Stimulated activated memory B cell treated with anti-CD40 and anti-IgM and Interleukin-4, amounts not matched to agents 10 μg/mL and 1 μg/mL and 100 μg/mL, for 72 hours (primary cell): ENCODE measurements at regions not wholly inside any gene's neighbourhood (a gene's known extent, or its start where the extent isn't known, plus 50 kb on each side); places are given as distances from the start of the nearest gene placed in this dataset.
"Not testable (repeated sequence)": the region's sequence is repeated elsewhere in the genome, so short reads cannot be mapped to it uniquely, and the experiment has no call there.

Source experiments
- ATAC-seq: fragments of 150-1000 bp; cut with Tn5 transposase; 2 replicates; pipeline ENCODE4 v1.10.0; 2021
- H3K27ac Mint-ChIP-seq: one replicate; pipeline ENCODE4 v1.8.0; 2022; ENCODE audit warnings: mild to moderate bottlenecking, mixed read lengths
- H3K27me3 Mint-ChIP-seq: one replicate; pipeline ENCODE4 v1.8.0; 2022; ENCODE audit warnings: mixed read lengths
- H3K36me3 Mint-ChIP-seq: one replicate; pipeline ENCODE4 v1.8.0; 2022; ENCODE audit warnings: mixed read lengths
- H3K4me1 Mint-ChIP-seq: one replicate; pipeline ENCODE4 v1.8.0; 2022; ENCODE audit warnings: mixed read lengths
- H3K4me3 Mint-ChIP-seq: one replicate; pipeline ENCODE4 v1.8.0; 2022; ENCODE audit warnings: mild to moderate bottlenecking, moderate library complexity, mixed read lengths
- H3K9me3 Mint-ChIP-seq: one replicate; pipeline ENCODE4 v1.8.0; 2022; ENCODE audit warnings: mixed read lengths

- H3K9me3 Mint-ChIP-seq, H3K36me3 Mint-ChIP-seq, ATAC-seq, H3K4me3 Mint-ChIP-seq, H3K4me1 Mint-ChIP-seq, H3K27ac Mint-ChIP-seq: not testable (repeated sequence)
- peaks cover 21% of the 10 kb centered on the region for H3K27me3 Mint-ChIP-seq
Measured at GRCh38 chr11:3485737-3486136, 106.8 kb upstream of the ZNF195 start.

DNA sequence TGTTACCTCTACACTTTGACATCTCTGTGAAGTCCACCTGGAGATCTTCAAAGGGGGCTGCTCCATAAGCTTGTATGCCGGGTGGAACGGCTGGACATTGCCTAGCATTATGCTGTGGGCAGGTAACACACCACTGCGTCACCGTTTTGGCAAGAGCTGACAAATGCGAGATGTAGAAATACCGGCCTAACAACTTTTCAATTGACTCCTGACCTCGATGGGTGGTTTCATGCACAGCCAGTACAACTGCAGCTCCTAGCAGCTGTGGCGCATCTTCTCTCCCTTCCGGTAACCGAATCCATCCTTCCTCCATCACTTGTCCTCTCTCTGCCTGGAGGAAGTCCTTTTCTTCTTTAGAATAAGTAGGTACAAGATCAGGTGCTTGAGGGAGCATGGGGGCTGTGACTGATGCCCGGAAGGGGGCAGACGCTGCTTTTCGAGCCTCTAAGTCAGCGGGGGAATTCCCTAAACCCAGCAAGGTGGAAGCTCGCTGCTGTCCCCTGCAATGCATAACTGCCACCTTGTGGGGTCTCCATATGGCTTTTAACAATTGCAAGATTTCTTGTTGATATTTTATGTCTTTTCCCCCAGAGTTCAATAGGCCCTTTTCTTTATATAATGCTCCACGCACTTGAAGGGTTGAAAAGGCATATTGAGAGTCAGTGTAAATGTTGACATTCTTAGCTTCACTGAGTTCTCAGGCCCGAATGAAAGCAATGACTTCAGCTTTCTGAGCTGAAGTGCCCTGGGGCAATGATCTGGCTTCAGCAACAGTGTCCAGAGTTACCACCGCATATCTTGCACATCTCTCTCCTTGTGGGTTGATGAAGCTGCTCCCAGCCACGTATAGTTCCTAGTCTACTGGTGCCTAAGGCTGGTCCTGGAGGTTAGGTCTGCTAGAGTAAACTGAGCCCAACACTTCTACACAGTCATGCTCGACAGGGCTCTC lies 98.3 kb upstream of the ZNF195 start:
- not testable (repeated sequence) for H3K4me1 Mint-ChIP-seq, H3K4me3 Mint-ChIP-seq, H3K9me3 Mint-ChIP-seq, H3K36me3 Mint-ChIP-seq, ATAC-seq, H3K27ac Mint-ChIP-seq
- peaks cover 23% of the 10 kb centered on the region for H3K27me3 Mint-ChIP-seq

- H3K27me3 Mint-ChIP-seq = peaks cover 20% of the 10 kb centered on the region
- not testable (repeated sequence) for H3K4me1 Mint-ChIP-seq, H3K4me3 Mint-ChIP-seq, H3K36me3 Mint-ChIP-seq, ATAC-seq, H3K9me3 Mint-ChIP-seq, H3K27ac Mint-ChIP-seq
Measured at GRCh38 chr11:3476084-3476936, 97.4 kb upstream of the ZNF195 start.

DNA sequence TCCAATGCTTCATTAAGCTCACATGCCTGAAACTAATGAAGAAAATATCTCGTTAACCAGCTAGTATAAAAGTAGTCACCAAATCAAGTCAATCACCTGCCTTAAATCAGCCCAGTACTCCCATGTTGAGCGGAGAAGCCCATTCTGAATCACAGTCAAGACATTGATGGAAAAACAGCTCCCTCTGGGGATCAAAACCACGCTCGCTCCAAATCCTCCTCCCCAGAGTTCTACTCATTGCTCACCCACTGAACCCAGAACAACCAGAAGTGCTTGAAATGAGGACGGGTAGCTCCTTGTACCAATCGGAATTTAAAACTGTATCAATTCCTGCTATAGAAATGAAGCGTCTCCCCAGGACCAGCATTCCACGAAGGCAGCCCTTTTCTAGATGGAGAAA lies 90.0 kb upstream of the ZNF195 start:
- not testable (repeated sequence) for H3K36me3 Mint-ChIP-seq, H3K4me1 Mint-ChIP-seq, H3K4me3 Mint-ChIP-seq, H3K27ac Mint-ChIP-seq, ATAC-seq, H3K9me3 Mint-ChIP-seq
- peaks cover 47% of the 10 kb centered on the region for H3K27me3 Mint-ChIP-seq

DNA sequence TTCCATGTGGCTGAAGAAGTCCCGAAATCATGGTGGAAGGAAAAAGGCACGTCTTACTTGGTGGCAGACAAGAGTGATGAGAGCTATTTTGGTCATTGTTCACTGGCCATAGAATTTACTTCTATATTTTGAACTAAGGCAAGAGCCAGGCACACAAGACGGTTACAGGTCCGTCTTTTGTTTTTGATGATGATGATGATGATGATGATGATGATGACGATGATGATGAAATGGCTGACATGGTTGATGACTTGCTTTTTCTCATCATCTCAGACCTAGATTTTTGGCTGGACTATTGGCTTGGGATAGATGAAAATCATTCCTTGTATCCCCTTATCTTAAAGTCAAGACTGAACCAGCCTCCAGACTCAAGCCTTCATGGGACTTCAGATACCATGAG lies 88.7 kb upstream of the ZNF195 start:
- H3K27me3 Mint-ChIP-seq = peaks cover 39% of the 10 kb centered on the region
- not testable (repeated sequence) for H3K4me1 Mint-ChIP-seq, H3K9me3 Mint-ChIP-seq, ATAC-seq, H3K4me3 Mint-ChIP-seq, H3K27ac Mint-ChIP-seq, H3K36me3 Mint-ChIP-seq

DNA sequence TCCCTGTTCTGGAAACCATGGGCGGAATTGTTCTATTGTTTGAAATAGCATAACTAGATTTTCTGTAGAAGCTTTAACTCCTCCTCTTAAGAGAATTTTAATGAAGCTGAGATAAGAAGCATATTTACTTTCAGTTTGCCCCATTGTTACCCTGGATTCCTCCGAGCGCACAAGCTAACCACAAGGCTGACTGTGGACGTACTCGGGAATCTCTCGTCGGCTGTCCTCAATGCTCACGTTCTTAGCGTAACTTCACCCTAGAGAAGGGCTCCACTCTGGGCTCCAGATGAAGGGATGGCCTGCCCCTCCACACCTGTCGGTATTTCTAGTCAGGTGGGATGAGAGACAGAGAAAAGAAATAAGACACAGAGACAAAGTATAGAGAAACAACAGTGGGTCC lies 76.7 kb upstream of the ZNF195 start:
- not testable (repeated sequence) for ATAC-seq, H3K4me3 Mint-ChIP-seq, H3K9me3 Mint-ChIP-seq, H3K36me3 Mint-ChIP-seq, H3K27ac Mint-ChIP-seq
- Mint-ChIP-seq H3K4me1 (peaks cover 13% of the 10 kb centered on the region), H3K27me3 (peaks cover 38% of the 10 kb centered on the region)

- not testable (repeated sequence) for H3K36me3 Mint-ChIP-seq, ATAC-seq, H3K9me3 Mint-ChIP-seq, H3K4me3 Mint-ChIP-seq, H3K27ac Mint-ChIP-seq
- peaks cover 29% of the 10 kb centered on the region for H3K27me3 Mint-ChIP-seq
- H3K4me1 Mint-ChIP-seq = peaks cover 13% of the 10 kb centered on the region
Measured at GRCh38 chr11:3454844-3455243, 75.9 kb upstream of the ZNF195 start.

GRCh38 chr11:3453596-3454256 lies 74.8 kb upstream of the ZNF195 start:
- peaks cover 13% of the 10 kb centered on the region for H3K4me1 Mint-ChIP-seq
- not testable (repeated sequence) for H3K4me3 Mint-ChIP-seq, H3K36me3 Mint-ChIP-seq, H3K9me3 Mint-ChIP-seq, ATAC-seq, H3K27ac Mint-ChIP-seq
- H3K27me3 Mint-ChIP-seq = peaks cover 28% of the 10 kb centered on the region

- peaks cover 42% of the 10 kb centered on the region for H3K27me3 Mint-ChIP-seq
- H3K36me3 Mint-ChIP-seq, H3K4me3 Mint-ChIP-seq, H3K9me3 Mint-ChIP-seq, H3K27ac Mint-ChIP-seq, ATAC-seq: not testable (repeated sequence)
- H3K4me1 Mint-ChIP-seq = peaks cover 13% of the 10 kb centered on the region
Measured at GRCh38 chr11:3450822-3451221, 71.9 kb upstream of the ZNF195 start.

GRCh38 chr11:3445535-3445934 lies 66.6 kb upstream of the ZNF195 start:
- H3K9me3 Mint-ChIP-seq, H3K36me3 Mint-ChIP-seq, H3K4me1 Mint-ChIP-seq, ATAC-seq, H3K27ac Mint-ChIP-seq, H3K4me3 Mint-ChIP-seq: not testable (repeated sequence)
- H3K27me3 Mint-ChIP-seq = peaks cover 45% of the 10 kb centered on the region

GRCh38 chr11:3444420-3444744 lies 65.4 kb upstream of the ZNF195 start:
- not testable (repeated sequence) for H3K36me3 Mint-ChIP-seq, H3K9me3 Mint-ChIP-seq, H3K27ac Mint-ChIP-seq, H3K4me3 Mint-ChIP-seq, ATAC-seq, H3K4me1 Mint-ChIP-seq
- peaks cover 56% of the 10 kb centered on the region for H3K27me3 Mint-ChIP-seq

DNA sequence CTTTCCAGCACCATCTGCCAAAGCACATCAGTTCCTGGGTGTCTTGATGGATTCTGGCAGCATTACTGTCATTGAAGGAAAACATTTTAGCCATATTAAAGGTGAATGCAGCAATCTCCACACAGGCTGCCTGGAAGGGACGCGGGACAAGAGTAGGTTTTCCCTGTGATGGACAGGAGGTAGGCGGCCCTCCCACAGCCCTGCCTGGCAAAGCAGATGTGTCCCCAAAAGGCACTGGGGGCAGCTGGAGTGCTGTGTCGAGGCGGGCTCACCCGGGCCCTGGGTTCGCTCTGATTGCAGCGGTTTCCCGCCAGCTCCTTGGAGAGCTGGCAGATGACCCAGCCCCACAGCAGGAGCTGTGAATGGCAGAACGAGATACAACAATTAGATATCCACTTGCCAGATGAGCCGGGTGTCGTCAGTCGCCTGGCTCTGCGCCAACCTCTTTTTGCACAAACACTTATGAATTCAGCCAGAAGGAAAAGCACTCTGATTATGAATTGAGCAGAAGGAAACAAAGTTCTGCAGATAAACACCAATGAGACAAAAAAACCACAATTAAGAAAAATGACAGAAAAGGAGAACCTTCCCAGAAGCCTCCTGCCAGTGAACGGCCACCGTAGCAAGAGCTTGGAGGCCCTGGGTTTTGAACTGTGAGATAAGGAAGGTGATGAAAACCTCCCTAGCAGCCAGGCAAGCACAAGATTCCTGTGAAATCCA lies 64.9 kb upstream of the ZNF195 start:
- H3K9me3 Mint-ChIP-seq, H3K4me1 Mint-ChIP-seq, ATAC-seq, H3K4me3 Mint-ChIP-seq, H3K27ac Mint-ChIP-seq, H3K36me3 Mint-ChIP-seq: not testable (repeated sequence)
- peaks cover 61% of the 10 kb centered on the region for H3K27me3 Mint-ChIP-seq

DNA sequence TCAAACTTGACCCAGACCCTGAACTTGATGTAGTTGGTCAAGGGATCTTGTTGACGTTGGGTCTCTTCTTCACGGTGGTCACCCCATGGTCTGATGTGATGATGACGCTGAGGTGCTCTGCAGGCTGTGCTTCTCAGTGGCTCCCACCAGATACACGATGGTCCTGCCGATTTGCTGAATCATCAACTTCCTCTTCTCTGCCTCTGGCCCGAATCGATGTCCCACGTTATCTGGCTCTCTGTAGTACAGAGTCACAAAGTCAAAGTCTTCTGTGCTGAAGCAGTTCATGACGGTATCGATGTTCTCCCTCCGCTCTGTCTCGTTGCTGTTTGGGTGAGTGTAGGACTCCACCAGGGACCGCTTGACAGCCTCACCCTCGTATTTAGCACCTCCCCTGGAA lies 58.5 kb upstream of the ZNF195 start:
- ATAC-seq, H3K36me3 Mint-ChIP-seq, H3K4me3 Mint-ChIP-seq, H3K9me3 Mint-ChIP-seq, H3K4me1 Mint-ChIP-seq, H3K27ac Mint-ChIP-seq: not testable (repeated sequence)
- peaks cover 25% of the 10 kb centered on the region for H3K27me3 Mint-ChIP-seq

- H3K27me3 Mint-ChIP-seq = peaks cover 18% of the 10 kb centered on the region
- no peak overlapping the region for H3K27ac Mint-ChIP-seq
- ATAC-seq = no peak
- H3K4me1 Mint-ChIP-seq = no peaks in the 10 kb centered on the region
- no peak overlapping the region for H3K4me3 Mint-ChIP-seq
- H3K9me3 Mint-ChIP-seq = no peaks in the 10 kb centered on the region
- H3K36me3 Mint-ChIP-seq = no peaks in the 10 kb centered on the region
Measured at GRCh38 chr11:3434976-3435375, 56.0 kb upstream of the ZNF195 start.

GRCh38 chr11:3429191-3429590 lies 50.2 kb upstream of the ZNF195 start:
- not testable (repeated sequence) for ATAC-seq, H3K27ac Mint-ChIP-seq, H3K4me1 Mint-ChIP-seq, H3K9me3 Mint-ChIP-seq, H3K4me3 Mint-ChIP-seq, H3K36me3 Mint-ChIP-seq
- H3K27me3 Mint-ChIP-seq = peaks cover 25% of the 10 kb centered on the region
